Stimulated activated CD8-positive, alpha-beta memory T cell treated with anti-CD3 and anti-CD28 coated beads, Interleukin-15, amount 100 ng/mL, for 48 hours (primary cell): ENCODE measurements at regions not wholly inside any gene's neighbourhood (a gene's known extent, or its start where the extent isn't known, plus 50 kb on each side); places are given as distances from the start of the nearest gene placed in this dataset.

Source experiments
- DNase-seq, 2 donors: peaks; one replicate each; pipeline ENCODE4 v3.0.0-alpha.2; 2020; ENCODE audit warnings: low read depth in 2 of 2

- no peak for DNase-seq
These were observed 666.9 kb upstream of the KLF4 start for GRCh38 chr9:108156270-108156998.

- DNase-seq, result no peak
These were observed 663.8 kb upstream of the KLF4 start for GRCh38 chr9:108153416-108153815.

- no peak for DNase-seq
These were observed 661.4 kb upstream of the KLF4 start for GRCh38 chr9:108150736-108151586.

- DNase-seq, result no peak
These were observed 659.8 kb upstream of the KLF4 start for GRCh38 chr9:108149326-108149725.

- DNase-seq, result no peak
These were observed 653.1 kb upstream of the KLF4 start for GRCh38 chr9:108142504-108143201.

- no peak for DNase-seq
These were observed 652.6 kb upstream of the KLF4 start for GRCh38 chr9:108142142-108142503.

GRCh38 chr9:108139900-108140299 is 650.3 kb upstream of the KLF4 start:
- no peak for DNase-seq

GRCh38 chr9:108138516-108138915 is 648.9 kb upstream of the KLF4 start:
- no peak for DNase-seq

GRCh38 chr9:108136656-108137055 is 647.1 kb upstream of the KLF4 start:
- DNase-seq, result no peak

GRCh38 chr9:108134486-108135128 is 645.0 kb upstream of the KLF4 start:
- no peak for DNase-seq

GRCh38 chr9:108133680-108134079 is 644.1 kb upstream of the KLF4 start:
- no peak for DNase-seq

GRCh38 chr9:108133101-108133500 is 643.5 kb upstream of the KLF4 start:
- no peak for DNase-seq

GRCh38 chr9:108130905-108131304 is 641.3 kb upstream of the KLF4 start:
- DNase-seq, result no peak

GRCh38 chr9:108125625-108126024 is 636.1 kb upstream of the KLF4 start:
- DNase-seq, result no peak

- DNase-seq, result no peak
These were observed 630.1 kb upstream of the KLF4 start for GRCh38 chr9:108119530-108120113.

- DNase-seq, result no peak
These were observed 628.2 kb upstream of the KLF4 start for GRCh38 chr9:108117795-108118194.

GRCh38 chr9:108117306-108117705 is 627.7 kb upstream of the KLF4 start:
- DNase-seq, result no peak

GRCh38 chr9:108113596-108113995 is 624.0 kb upstream of the KLF4 start:
- no peak for DNase-seq

- DNase-seq, result no peak
These were observed 620.5 kb upstream of the KLF4 start for GRCh38 chr9:108109927-108110690.

- no peak for DNase-seq
These were observed 619.4 kb upstream of the KLF4 start for GRCh38 chr9:108108852-108109448.
